HEK293T (cell line): ENCODE measurements at regions not wholly inside any gene's neighbourhood (a gene's known extent, or its start where the extent isn't known, plus 50 kb on each side); places are given as distances from the start of the nearest gene placed in this dataset.
"Not testable (repeated sequence)": the region's sequence is repeated elsewhere in the genome, so short reads cannot be mapped to it uniquely, and the experiment has no call there.

ENCODE experiments used
- CTCF ChIA-PET: fragments of 350-600 bp; formaldehyde crosslinking; extraction: SDS; loops from one replicate; lab custom pipeline; 2021; ENCODE audit warnings: antibody characterized with exemption, inconsistent platforms; lab: Yijun Ruan, JAX
- POLR2A ChIA-PET: fragments of 350-600 bp; formaldehyde crosslinking; extraction: SDS; loops from one replicate; lab custom pipeline; 2020; ENCODE audit warnings: antibody characterized with exemption, inconsistent platforms; lab: Yijun Ruan, JAX
- DNase-seq: peaks from one replicate; pipeline ENCODE4 v3.0.0; 2012; ENCODE audit warnings: mixed read lengths; ENCODE audit errors: extremely low spot score
- ARNT ChIP-seq: fragments of 450-650 bp; IDR thresholded peaks from 2 replicates; pipeline ENCODE4 v1.6.1; 2017; ENCODE audit warnings: mild to moderate bottlenecking
- BHLHE40 ChIP-seq: fragments of 450-650 bp; IDR thresholded peaks from 2 replicates; pipeline ENCODE4 v1.6.1; 2016; ENCODE audit warnings: mild to moderate bottlenecking, moderate library complexity, borderline replicate concordance
- CTBP1 ChIP-seq: fragments of 450-650 bp; IDR thresholded peaks from 2 replicates; pipeline ENCODE4 v1.6.1; 2016; ENCODE audit warnings: borderline replicate concordance
- ELF4 ChIP-seq: fragments of 450-650 bp; IDR thresholded peaks from 2 replicates; pipeline ENCODE4 v1.6.1; 2017; ENCODE audit warnings: antibody characterized with exemption
- FOXA1 ChIP-seq: fragments of 450-650 bp; IDR thresholded peaks from 2 replicates; pipeline ENCODE4 v1.6.1; 2016; ENCODE audit warnings: mild to moderate bottlenecking
- FOXK2 ChIP-seq: fragments of 450-650 bp; IDR thresholded peaks from 2 replicates; pipeline ENCODE4 v1.6.1; 2016; ENCODE audit warnings: mild to moderate bottlenecking
- FOXM1 ChIP-seq: fragments of 450-650 bp; IDR thresholded peaks from 2 replicates; pipeline ENCODE4 v1.6.1; 2017; ENCODE audit warnings: mild to moderate bottlenecking, borderline replicate concordance
- HDGF ChIP-seq: fragments of 450-650 bp; IDR thresholded peaks from 2 replicates; pipeline ENCODE4 v1.6.1; 2017; ENCODE audit warnings: antibody characterized with exemption, borderline replicate concordance
- L3MBTL2 ChIP-seq: fragments of 450-650 bp; conservative IDR thresholded peaks from 2 replicates; pipeline ENCODE4 v1.6.1; 2016; ENCODE audit warnings: mild to moderate bottlenecking
- LEF1 ChIP-seq: fragments of 450-650 bp; IDR thresholded peaks from 2 replicates; pipeline ENCODE4 v1.6.1; 2017; ENCODE audit warnings: mild to moderate bottlenecking, borderline replicate concordance
- NFRKB ChIP-seq: fragments of 450-650 bp; IDR thresholded peaks from 2 replicates; pipeline ENCODE4 v1.6.1; 2016; ENCODE audit warnings: mild to moderate bottlenecking, moderate library complexity
- SP1 ChIP-seq: fragments of 450-650 bp; IDR thresholded peaks from 2 replicates; pipeline ENCODE4 v1.6.1; 2017
- SUZ12 ChIP-seq: fragments of 450-650 bp; IDR thresholded peaks from 2 replicates; pipeline ENCODE4 v1.6.1; 2016; ENCODE audit warnings: mild to moderate bottlenecking
- TARDBP ChIP-seq: fragments of 450-650 bp; IDR thresholded peaks from 2 replicates; pipeline ENCODE4 v1.6.1; 2016
- ZNF384 ChIP-seq: fragments of 450-650 bp; IDR thresholded peaks from 2 replicates; pipeline ENCODE4 v1.6.1; 2016
- TF ChIP-seq, protein P1 (sequence below): fragments of 450-650 bp; IDR thresholded peaks from 2 replicates; pipeline ENCODE4 v1.6.1; 2016

DNA sequence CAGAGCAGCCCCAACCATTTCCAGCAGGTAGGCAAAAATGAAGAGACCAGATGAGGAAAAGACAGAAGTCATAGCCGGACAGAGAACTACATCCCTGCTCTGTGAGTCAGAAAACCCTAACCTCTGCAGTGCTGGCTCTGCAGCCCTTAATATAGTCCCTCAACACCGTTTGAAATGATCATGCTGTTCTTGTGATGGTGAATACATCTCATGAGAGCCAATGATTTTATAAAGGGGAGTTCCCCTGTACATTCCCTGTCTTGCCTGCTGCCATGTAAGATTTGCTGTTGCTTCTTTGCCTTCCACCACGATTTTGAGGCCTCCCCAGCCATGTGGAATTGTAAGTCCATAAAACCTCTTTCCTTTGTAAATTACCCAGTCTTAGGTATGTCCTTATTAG is 216.8 kb upstream of the RFX3 start:
- CTCF ChIA-PET, result no interaction called here
- POLR2A ChIA-PET, result no interaction called here
- TF ChIP-seq NFRKB, result no peak
- TF ChIP-seq LEF1, result no peak
- no peak for TF ChIP-seq FOXK2
- TF ChIP-seq FOXM1, result no peak
- DNase-seq, result no peak

DNA sequence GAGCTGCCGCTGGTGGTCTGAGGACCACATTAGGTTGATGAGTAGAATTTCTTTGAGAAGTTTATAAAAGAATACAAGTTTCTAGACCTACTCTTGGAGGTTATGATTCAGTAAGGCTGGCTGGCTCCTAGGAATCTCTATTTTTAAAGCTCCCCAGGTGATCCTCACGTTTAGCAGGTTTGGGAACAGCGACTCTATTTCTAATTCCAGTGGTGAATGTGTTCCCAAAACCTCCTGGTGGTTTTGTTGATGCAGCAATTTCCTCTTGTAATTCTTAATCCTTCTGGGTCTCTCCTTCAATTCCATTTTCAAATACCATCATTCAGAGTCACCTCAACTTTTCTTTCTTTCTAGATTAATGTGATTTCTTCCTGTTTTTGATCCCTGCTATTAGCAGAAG is 215.9 kb upstream of the RFX3 start:
- no peak for DNase-seq
- POLR2A ChIA-PET, result no interaction called here
- CTCF ChIA-PET, result no interaction called here

DNA sequence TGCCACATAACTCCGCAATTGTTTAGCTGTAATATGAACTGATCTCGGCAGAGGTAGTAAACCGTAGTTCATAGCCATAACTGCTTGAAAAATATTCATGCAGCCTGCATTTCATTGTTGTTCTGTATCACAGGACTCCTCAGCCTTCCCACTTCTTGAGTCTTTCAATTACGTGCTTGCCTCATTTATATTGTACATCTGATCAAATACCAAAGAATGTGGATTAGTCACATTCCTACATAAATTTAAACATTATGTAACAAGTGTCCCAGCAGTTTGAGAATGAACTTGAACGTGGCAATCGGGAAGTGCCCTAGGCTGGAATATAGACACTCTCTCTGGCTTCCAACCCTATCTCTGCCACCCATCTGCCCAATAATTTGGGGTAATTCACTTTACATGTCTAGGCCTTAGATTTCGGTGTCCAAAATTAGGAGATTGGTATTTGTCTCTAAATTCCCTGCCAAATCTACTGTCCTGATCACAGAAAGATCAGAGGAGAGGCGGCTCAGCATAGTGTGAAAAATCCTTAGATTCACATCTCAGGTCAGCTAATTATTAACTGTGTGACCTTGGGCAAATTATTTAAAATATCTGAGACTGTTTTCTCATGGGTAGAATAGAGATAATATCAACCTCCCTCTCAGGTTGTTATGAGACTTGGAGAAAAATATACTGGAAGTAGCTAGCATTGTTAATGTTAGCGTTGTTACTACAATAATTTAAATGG is 215.1 kb upstream of the RFX3 start:
- no peak for DNase-seq
- ChIA-PET CTCF (no interaction called here), POLR2A (no interaction called here)
- TF ChIP-seq SUZ12 (no peak), L3MBTL2 (no peak), ELF4 (no peak), NFRKB (no peak), BHLHE40 (no peak), SP1 (no peak), FOXM1 (no peak), HDGF (no peak), TARDBP (no peak), CTBP1 (no peak), ARNT (no peak)
- TF ChIP-seq, protein P1, sequence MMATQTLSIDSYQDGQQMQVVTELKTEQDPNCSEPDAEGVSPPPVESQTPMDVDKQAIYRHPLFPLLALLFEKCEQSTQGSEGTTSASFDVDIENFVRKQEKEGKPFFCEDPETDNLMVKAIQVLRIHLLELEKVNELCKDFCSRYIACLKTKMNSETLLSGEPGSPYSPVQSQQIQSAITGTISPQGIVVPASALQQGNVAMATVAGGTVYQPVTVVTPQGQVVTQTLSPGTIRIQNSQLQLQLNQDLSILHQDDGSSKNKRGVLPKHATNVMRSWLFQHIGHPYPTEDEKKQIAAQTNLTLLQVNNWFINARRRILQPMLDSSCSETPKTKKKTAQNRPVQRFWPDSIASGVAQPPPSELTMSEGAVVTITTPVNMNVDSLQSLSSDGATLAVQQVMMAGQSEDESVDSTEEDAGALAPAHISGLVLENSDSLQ, result no peak

More for the DNA sequence above, 215.9 kb upstream of the RFX3 start:
- no peak for TF ChIP-seq FOXK2
- TF ChIP-seq ARNT, result no peak
- TF ChIP-seq SUZ12, result no peak
- no peak for TF ChIP-seq NFRKB
- TF ChIP-seq, protein P1, result no peak
- TF ChIP-seq FOXM1, result no peak
- no peak for TF ChIP-seq BHLHE40
- TF ChIP-seq CTBP1, result no peak
- no peak for TF ChIP-seq SP1
- TF ChIP-seq HDGF, result no peak
- no peak for TF ChIP-seq LEF1
- TF ChIP-seq L3MBTL2, result no peak
- TF ChIP-seq ELF4, result no peak
- TF ChIP-seq TARDBP, result no peak
- TF ChIP-seq ZNF384, result no peak
- TF ChIP-seq FOXA1, result no peak

DNA sequence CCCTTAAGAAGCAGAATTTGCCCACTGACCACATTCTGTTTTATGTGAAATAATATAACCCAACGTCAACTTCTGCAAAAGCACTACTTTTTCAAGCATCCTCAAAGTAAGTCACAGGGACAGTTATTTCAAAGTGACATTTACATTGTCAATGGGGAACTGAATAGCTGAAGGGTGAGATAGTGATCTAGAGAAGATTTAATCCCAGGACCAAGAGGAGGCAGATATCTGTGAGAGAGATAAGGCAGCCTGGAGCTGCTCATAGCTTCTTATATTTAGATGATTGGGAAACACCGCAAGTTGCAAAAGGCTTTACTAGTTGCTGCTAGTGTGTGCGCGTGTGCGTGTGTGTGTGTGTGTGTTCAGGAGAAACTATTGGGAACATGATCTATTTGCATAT is 210.4 kb upstream of the RFX3 start:
- ChIA-PET CTCF (no interaction called here), POLR2A (no interaction called here)
- DNase-seq, result no peak
- no peak for TF ChIP-seq BHLHE40
- TF ChIP-seq FOXA1, result no peak
- TF ChIP-seq NFRKB, result no peak
- no peak for TF ChIP-seq ARNT
- no peak for TF ChIP-seq LEF1

DNA sequence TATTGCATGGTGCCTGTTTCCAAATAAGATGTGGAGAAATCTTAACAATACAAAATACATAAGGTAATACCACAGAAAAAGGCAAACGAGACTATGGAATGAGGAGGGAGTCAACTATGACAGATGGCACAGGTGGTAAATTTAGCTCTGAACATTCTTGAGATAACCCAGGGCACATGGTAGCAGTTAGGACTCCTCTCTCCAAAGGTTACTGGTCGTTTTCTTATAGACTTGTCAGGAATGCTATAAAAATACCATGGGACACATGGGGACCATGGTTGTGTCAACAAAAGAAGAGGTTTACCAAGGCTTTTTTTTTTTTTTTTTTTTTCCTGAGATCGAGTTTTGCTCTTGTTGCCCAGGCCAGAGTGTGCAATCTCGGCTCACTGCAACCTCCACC is 209.4 kb upstream of the RFX3 start:
- DNase-seq, result no peak
- TF ChIP-seq FOXA1, result no peak
- ChIA-PET CTCF (no interaction called here), POLR2A (no interaction called here)

DNA sequence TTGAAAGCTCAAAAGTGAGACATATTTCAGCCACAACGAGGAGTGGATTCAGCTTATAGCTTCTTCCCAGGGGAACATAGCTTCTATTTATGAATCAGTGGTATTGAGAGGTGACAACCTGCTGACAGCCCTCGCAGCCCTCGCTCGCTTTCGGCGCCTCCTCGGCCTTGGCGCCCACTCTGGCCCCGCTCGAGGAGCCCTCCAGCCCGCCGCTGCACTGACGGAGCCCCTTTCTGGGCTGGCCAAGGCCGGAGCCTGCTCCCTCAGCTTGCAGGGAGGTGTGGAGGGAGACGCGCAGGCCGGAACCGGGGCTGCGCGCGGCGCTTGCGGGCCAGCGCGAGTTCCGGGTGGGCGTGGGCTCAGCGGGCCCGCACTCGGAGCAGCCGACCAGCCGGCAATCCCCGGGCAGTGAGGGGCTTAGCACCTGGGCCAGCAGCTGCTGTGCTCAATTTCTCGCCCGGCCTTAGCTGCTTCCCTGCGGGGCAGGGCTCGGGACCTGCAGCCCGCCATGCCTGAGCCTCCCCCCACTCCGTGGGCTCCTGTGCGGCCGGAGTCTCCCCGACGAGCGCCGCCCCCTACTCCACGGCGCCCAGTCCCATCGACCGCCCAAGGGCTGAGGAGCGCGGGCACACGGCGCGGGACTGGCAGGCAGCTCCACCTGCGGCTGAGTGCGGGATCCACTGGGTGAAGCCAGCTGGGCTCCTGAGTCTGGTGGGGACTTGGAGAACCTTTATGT is 207.9 kb upstream of the RFX3 start:
- DNase-seq, POLR2A ChIA-PET: not testable (repeated sequence)
- CTCF ChIA-PET, result interaction anchor here (0.6 to 0.8 kb wide), 2 partner anchors 115 to 129 kb away, joined by 3 to 4 read pairs; no protein-coding TSS in a partner anchor

DNA sequence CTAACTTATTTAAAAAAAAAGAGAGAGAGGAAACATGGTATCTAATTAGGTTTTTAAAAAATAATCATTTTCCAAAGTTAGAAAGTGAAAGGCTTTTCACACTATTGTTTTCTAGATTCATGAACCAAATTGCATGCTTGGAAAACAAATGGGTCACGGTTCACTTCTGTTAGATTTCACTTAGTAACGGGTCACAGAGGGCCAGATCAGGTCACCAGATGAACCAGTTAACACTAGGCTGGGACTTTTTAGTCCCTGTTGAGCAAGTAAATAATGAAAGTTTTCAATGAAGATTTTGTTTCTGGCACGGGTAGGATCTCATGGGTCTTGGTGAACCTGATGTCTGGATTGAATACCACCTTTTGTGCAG is 207.2 kb upstream of the RFX3 start:
- TF ChIP-seq FOXA1 (no peak), L3MBTL2 (no peak), ARNT (no peak)
- DNase-seq, result no peak
- POLR2A ChIA-PET, result no interaction called here
- CTCF ChIA-PET, result interaction anchor here (0.5 to 0.8 kb wide), 2 partner anchors 116 to 430 kb away, joined by 3 read pairs; no protein-coding TSS in a partner anchor
